SH-SY5Y (cell line): ENCODE measurements at regions not wholly inside any gene's neighbourhood (a gene's known extent, or its start where the extent isn't known, plus 50 kb on each side); places are given as distances from the start of the nearest gene placed in this dataset.

Source experiments
- GATA2 ChIP-seq: IDR thresholded peaks from 2 replicates; pipeline ENCODE4 v1.6.1; 2011; ENCODE audit warnings: mild to moderate bottlenecking, low read depth, low read length
- GATA3 ChIP-seq: IDR thresholded peaks from 2 replicates; pipeline ENCODE4 v1.6.1; 2011; ENCODE audit warnings: low read depth, mild to moderate bottlenecking, low read length, moderate library complexity

GRCh38 chr16:86128246-86128645, 229.3 kb downstream of the IRF8 start:
- TF ChIP-seq GATA3 (no peak), GATA2 (no peak)
